ENCODE measurements at regions not wholly inside any gene's neighbourhood (a gene's known extent, or its start where the extent isn't known, plus 50 kb on each side); places are given as distances from the start of the nearest gene placed in this dataset.

DNA sequence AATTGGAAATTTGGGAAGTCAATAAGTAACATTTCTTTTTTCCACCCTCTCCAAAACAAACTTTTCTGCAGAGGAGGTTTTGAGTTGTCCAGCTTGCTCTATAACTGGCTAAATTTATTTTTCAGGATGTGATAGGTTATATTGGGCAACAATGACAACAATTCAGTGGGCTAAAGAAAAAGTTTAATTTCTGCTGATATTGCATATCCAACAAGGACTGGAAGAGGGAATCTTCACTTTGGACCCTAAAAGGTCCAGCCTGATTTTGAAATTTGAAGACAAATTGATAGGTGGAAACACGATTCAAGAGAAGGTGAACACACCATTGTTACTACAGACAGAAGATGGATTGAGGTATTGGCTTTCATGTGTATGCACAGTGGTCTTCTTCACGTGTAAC is 393.1 kb downstream of the BRINP1 start:
- no peak for DNase-seq

DNA sequence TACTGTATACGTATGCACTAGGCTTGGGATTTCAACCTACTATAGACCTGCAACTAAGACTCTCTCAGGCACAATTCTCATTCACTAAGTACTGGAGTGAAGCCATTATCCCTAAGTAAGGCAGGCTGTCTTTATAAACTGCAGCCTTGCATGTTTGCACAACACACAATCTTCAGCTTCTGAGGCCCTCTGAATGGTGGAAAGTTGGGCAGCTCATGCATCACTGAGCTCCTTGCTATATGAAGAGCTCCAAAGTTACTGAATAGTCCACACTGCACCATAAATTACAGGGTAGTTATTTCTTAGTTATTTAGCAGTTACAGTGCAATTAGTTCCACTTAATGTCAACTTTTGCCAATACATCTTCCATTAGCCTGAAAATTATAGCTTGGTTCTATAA is 384.6 kb downstream of the BRINP1 start:
- DNase-seq: no peak

DNA sequence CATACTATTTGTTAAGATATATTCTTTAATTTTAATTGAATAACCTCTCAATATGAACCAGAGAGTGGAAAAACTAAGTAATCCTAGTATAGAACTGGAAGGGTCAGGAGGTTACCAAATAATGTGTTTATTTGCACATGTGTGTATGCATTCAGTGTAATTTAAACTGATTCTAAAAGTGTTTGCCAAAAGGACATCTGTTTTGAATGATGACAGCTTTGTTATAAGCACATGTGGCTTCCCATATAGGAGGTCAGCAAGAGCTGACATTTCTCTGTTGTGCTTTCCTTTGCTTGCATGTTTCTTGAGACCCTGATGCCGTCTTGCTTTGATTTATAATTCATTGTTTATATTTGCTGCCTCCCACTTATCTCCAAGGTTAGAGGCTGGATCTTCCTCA is 383.4 kb downstream of the BRINP1 start:
- no peak for DNase-seq

DNA sequence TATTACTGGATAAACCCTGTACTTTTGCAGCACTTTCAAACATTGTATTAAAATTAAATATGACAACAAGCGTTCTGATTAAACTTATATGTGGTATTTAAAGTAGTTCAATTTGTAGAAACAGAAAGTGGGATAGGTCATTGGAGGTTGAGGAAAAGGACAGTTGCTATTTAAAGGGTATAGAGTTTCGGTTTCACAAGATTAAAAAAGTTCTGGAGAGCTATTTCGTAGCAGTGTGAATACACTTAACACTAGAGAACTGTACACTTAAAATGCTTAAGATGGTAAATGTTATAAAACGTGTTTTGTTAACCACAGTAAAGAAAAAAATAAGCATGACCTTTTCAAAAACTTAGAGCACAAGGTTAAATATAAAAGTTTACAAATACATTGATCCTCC is 382.1 kb downstream of the BRINP1 start:
- DNase-seq: no peak

DNA sequence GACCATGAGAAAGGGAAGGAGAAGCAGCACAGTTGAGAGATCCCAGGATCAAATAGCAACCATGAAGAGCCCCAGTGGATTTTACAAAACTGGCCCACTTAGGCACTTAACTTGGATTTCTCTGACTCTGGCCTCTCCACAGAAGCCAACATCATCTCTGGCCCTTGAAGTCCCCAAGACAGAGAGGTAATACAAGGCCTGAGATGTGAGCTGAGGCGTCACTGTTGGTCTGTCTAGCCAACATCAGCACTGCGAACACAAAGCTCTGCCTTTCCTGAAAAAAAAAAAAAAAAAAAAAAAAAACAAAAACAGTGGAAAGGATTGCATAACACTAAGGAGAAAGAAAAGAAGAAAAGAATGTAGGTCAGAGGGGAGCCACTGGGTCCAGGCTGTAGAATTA is 378.3 kb downstream of the BRINP1 start:
- no peak for DNase-seq

DNA sequence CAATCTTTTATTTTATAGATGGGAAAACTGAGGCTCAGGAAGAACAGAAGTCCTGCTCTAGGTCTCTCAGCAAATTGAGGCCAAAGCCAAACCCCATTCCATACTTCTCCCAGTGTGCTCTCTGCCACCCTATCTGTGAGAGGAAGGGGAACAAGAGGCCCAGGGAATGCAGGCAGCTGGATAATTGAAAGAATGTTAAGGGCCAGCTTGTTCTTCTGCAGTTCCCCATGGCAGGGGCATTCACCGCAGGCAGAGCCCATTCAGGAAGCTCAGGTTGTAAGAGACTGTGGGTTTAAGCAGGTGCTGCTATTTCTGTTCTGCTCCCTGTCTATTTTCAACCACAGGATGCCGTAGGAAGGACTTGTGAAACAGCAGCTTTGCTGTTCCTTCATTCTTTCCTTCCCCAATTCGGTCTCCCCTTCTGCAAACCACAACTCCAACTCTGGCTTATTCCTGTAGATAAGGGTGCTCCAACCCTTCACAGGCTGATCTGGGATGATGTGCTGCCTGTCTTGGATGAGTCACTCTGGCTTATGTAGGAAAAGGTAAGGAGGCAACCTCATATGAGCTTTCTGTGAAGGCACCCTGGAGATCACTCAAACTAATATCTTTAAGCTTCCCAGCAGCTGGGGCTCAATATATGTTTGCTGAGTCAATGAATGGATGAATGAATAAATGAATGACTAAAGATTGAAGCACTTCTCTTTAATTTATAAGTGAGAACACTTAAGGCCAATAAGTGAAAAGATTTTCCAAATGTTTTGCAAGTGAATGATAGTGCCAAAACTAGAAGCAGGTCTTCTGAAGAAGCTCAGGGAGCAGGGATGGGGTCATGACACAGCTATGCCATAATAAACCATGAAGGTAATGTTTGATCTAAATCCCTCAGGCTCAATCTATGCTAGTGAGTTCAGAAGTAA is 377.6 kb downstream of the BRINP1 start:
- no peak for DNase-seq

DNA sequence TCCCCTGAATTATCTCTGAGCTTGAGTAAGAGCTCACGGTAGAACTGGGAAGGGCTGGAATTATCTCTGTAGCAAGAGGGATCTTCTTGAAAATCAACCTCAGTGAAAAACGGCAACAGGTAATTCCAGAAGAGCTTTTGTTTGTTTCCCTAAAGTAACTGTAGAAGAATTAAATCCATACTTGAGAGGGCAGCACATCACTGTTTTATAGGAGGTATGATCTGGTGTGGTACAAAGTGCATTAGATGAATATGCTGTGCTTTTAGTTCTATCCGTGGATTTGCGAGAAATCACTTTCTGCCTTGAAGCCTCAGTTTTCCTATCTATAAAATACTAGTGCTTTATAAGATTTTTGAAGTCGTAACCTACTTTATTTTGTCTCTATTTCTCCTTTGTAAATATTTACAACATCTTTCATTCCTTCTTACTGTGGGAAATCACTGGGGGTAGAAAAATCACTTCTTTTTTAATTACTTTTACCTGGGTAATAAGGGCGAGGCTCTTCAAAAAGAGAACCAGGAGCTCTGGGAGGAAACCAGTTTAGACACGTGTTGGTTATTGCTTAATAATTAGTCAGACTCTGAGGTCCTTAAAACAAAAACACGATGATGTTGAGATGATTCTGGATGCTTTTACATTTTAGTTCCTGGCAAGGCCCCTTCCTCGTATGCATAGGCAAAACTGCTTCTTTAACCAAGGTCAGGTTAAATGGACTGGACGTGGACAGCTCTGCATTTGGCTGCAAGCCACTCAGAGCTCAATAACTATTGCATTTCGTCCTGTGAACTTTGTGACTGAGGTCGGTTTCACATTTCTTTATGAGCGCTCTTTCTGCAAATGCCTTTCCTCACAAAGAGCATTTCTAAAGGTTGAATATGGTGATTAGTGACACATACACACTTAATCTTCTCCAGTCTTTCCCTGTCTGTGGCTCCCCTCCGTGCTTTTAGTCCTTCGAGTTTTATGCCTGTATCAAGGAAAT is 376.1 kb downstream of the BRINP1 start:
- no peak for DNase-seq

DNA sequence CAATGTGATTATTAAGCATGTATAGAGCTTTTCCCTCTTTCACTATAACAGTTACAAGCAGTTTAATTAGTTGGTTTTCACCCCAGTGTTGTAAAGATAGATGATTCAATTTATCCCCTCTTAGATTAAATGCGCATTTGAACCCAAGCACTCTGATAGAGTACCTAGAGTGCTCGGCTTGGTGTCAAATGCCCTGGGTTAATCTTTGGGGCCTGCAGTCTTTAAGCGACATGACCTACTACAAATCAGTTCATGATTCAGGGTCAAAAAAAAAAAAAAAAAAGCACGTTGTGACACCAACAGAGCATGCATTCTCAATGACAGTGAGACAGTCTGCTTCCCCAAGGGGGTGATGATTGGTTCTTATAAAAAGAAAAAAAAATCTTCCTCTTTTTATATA is 375.3 kb downstream of the BRINP1 start:
- DNase-seq: no peak

DNA sequence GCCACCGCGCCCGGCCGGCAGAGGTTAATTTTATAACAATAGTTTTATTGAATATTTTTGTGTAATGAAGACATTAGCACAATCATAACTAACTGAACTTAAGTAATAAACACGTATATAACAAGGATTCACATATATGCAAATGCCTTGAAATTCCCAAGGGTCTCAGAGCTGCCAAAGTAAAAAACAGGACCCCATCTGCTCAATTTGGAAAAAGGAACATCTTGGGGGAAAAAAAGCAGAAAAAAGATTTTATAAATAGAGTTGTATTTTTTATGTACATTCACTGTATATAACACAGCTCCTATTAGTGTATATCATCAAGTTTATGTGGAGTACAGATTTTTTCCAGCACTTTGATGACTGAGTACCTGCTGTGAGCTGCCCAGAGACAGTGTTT is 366.7 kb downstream of the BRINP1 start:
- DNase-seq: no peak

DNA sequence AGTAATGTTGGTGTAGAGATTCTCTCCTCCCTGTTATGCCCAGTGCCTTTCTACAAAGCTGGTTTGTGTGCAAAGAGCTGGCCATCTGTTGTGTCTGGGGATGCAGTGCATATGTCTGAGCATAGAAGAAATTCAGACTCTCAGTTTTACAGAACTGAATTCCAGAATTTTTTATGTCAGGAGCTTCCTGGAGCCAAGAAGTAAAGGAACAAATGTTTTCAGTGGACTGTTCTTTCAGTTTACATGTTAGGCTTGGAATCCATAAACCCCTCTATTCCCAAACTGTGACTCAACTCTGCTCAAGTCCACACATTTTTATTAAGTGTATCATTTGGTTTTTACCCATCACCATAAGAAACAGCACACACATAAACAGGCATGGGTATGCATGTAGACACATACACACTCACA is 366.0 kb downstream of the BRINP1 start:
- DNase-seq: no peak

DNA sequence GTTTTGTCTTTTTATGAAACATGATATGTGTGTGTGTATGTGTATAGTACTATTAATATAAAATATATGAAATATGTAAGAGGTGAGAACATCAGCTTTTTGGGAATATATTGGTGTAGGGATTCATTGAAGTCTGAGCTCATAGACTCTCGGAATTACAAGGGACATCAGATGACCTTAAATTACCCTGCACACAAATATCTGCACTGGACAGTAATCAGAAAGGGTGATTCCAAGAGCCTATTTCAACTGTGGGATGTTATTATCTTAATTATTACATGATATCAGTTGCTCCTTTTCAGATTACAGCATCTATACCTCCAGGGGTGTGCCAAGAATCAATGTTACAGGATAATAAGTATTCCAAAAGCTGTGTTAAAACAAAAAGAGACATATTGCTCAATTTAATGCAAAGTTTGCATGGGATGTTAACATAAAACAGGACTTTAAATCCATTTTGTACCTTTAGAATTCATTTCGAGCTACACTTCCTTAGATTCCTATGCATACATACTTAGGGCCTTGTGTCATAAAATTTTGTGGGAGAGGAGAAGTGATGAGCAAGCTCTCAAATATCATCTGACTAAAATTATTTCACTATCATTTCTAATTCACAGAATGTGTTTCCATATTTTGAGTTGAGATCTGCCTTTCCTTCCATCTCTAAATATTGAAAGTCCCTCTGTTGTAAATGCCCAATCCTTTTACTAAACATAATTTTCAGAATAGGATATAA is 365.2 kb downstream of the BRINP1 start:
- DNase-seq: no peak

DNA sequence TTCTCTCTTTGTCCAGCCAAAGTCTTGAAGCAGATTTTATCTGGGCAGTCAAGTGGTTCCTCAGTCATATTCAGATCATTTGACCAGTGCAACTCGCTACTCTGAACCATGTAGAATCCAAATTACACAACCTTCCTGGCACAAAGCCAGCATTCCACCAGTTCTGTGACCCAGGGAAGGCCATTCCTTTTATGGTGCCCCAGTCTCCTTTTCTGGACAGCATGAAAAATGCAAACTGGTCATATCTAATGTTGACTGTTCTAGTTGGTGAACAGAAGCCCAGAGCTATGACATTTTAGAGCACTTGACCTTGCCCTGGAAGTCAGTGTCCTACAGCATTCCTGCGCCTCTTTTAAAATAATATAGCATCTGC is 364.6 kb downstream of the BRINP1 start:
- DNase-seq: no peak

DNA sequence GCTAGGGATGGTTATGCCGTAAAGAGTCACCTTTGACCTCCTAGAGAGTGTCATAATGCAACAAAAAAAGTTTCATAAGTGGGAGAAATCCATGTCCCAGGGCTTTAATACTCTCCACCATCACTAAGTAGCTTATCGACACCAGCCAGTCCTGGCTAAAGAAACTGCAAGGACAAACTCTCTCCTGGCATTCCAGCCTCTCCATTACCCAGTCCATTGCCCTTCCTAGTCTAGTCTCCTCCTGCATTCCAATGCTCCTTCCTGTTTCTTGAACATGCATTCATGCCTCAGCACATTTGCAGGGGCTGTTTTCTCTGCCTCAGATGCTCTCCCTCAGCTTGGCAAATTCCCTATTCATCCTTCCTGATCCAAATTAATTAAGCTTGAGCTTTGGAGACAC is 364.1 kb downstream of the BRINP1 start:
- no peak for DNase-seq

DNA sequence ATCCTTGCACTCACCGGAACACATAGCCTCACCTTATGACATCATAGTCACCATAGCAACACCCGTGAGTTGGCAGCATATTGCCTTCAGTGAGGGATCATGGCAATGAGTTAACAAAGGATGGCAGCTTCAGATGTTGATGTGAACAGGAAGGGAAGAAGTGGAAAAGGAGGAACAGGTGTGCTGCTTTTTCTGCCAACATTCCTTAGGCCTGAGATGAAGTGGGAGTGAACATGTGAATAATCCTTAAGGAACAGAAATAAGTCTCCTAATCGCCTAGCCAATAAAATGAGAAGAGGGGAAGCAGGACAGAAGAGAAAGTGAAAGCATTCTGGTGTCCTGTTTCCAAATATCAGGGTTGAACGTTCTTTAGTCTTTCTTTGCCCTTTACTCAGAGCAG is 360.0 kb downstream of the BRINP1 start:
- no peak for DNase-seq

DNA sequence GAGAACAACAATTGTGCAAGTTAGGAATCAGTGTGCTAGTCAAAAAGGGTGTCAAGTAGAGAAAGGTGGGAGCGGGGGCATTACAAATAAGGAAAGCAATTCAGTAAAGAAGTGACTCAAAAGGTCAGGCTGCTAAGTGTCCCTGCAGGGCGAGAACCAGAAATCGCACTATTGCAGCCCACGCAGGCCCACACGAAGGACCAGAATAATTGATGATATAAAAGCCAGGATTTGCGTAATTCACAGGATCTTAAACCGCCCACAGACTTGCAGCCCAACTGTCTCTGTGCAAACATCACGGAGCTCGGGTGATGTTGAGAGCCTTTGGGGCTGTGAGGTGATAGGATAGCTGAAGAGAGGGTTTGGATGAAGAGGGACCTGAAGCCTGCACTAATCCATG is 349.0 kb downstream of the BRINP1 start:
- DNase-seq: no peak

DNA sequence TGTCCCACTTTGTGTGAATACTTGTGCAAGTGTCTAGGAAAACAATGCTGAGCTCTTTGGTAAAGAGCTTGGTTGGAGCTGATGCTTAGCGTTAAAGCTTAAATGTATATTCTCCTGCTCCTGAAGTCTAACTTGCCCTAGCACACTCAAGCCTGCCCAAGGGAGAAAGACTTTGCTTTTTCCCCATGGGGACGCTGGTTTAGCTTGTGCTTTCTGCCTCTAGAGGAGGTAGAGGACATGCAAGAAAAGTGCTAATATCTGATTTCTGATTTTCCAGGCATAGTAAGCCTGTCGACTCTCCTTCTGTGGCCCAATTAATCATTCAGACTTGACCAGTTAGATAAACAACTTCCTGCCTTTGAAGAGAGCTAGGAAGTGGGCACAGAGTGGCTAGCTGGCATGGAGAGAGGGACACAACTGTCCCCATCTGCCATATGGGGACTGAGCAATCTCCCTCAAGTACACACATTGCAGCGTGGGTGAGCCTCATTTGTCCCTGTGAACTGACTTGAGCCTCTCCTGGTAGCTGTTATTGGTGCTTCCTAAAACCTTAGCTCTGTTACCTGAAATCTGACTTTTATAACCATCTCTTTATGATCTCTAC is 348.4 kb downstream of the BRINP1 start:
- DNase-seq: no peak

DNA sequence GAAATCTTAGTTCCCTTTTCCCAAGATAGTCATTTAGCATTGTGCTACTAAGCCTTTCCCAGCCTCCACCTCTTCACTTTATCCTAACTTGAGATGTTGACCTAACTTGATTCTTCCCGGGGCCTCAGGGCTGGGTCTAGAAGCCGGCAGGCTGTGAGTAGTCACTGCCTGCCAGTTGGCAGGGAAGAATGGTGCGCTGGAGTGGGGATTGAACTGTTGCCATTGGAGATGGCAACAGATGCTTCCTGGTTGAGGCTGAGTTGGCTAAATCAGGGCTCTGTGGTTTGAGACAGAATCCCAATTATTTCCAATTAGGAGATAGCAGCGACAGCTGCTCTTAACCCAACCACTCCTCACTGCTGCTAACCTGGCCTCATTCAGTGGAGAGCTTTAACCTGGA is 343.1 kb downstream of the BRINP1 start:
- DNase-seq: no peak

DNA sequence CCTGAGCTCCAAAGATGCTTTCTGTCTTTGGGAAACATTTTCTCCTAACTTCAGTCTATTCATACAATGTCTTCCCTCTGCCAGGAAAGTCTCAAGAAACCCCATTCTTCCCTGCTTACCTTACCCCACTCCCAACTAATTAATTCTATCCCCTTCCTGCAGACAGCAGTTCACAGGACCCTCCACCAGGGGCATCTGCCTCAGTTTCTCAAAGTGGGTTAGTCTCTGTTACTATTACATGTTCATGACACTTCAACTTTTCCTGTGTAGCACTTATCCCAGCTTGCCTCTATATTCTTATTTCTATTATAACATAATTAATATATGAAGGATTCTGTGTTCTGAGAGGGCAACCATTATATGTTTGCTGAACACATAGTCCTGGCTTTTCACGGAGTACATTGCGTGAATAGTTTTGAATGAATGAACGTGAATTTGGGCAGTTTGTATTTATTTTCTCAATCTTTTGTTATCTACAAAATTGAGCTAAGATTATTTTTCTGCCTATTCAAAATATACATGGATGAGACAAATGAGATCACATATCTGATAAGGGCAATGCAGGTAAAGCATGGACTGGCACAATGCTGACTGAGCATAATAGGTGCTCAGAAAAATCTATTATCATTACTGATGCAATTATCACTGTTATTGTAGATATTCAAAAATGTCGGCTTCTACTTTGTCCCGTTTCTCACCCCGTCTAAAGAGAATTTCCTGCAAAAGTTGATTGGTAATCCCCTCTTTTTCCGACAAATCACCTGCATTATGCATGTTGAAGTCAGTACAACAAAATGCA is 341.1 kb downstream of the BRINP1 start:
- no peak for DNase-seq

DNA sequence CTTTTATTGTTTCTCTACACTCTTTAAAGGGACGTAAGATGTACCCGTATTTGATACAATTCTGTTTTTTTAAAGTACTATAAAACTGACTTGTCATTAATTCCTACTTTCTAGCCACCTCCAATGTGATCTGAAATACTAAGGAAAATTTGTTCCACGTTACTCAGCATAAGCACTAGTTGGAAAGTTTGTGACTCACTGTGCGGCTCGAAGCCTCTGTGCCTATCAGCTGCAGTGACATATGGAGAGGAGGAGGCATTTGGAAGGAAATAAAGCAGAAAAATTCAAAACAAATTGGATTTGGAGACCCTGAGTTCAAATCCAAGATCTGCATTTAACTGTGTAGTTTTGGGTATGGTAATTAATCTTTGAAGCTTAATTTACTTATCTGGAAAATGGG is 339.3 kb downstream of the BRINP1 start:
- no peak for DNase-seq

DNA sequence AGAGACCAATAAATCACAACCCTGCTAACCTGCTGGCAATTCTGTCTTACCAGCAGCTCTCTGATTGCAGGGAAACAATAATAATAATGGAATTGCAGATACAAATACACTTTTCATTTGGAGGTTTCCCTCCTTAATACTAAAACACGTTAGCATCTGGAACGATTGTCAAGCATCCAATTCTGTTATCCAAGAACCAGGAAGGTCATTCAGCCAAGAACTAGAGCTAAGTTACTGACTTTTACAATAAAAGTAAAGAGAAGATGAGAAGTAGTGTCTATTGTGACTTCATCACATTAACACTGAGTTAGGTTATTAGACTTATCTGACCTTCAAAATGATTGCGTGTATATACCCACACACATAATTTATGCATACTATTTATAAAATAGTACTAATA is 335.6 kb downstream of the BRINP1 start:
- no peak for DNase-seq

DNA sequence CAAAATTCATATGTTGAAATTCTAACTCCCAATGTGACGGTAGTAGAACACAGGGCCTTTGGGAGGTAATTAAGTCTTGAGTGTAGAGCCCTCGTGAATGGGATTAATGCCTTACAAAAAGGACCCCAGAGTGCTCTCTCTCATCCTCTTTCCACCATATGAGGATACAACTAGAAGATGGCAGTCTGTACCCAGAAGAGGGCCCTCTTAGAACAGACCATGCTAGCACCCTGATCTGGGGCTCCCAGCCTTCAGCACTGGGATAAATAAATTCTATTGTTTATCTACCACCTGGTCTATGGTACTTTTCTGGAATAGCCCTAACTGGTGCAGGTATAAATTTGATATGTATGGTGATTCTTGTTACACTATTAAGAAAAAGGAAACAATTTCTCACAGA is 332.3 kb downstream of the BRINP1 start:
- no peak for DNase-seq

DNA sequence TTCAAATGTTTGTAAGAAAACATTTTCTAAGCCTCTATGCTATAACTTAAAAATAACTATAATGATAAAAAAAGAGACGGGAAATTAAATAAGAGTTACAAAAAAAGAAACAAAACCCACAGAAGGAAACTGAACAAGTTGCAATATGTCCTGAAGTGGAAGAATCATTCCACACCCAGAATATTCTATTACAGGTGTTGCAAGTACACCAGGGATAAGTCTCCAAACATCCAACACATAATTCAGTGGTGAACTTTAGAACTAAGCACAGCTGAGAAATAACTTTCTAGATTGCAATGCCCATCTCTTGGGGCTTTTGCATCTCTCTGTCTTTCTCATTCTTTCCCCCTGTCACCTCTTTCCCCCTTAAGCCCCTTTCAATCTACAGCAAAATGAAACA is 325.2 kb downstream of the BRINP1 start:
- DNase-seq: no peak
